ENCODE measurements at regions not wholly inside any gene's neighbourhood (a gene's known extent, or its start where the extent isn't known, plus 50 kb on each side); places are given as distances from the start of the nearest gene placed in this dataset.

- no peak for DNase-seq
- Histone ChIP-seq H3K36me3 (ENCODE audit: low read depth) (no peaks in the 10 kb centered on the region), H3K4me1 (ENCODE audit: low read depth) (no peaks in the 10 kb centered on the region), H3K4me3 (no peak overlapping the region), H3K9me3 (peaks cover 7% of the 10 kb centered on the region)
- TF ChIP-seq CTCF (IDR thresholded peaks at IDR 0.05): no peak
- intact Hi-C loops (cut with DNase I, micrococcal nuclease): no loop called here
- no peak for ATAC-seq
Measured at GRCh38 chr3:15851735-15852134, 54.0 kb upstream of the ANKRD28 start.

DNA sequence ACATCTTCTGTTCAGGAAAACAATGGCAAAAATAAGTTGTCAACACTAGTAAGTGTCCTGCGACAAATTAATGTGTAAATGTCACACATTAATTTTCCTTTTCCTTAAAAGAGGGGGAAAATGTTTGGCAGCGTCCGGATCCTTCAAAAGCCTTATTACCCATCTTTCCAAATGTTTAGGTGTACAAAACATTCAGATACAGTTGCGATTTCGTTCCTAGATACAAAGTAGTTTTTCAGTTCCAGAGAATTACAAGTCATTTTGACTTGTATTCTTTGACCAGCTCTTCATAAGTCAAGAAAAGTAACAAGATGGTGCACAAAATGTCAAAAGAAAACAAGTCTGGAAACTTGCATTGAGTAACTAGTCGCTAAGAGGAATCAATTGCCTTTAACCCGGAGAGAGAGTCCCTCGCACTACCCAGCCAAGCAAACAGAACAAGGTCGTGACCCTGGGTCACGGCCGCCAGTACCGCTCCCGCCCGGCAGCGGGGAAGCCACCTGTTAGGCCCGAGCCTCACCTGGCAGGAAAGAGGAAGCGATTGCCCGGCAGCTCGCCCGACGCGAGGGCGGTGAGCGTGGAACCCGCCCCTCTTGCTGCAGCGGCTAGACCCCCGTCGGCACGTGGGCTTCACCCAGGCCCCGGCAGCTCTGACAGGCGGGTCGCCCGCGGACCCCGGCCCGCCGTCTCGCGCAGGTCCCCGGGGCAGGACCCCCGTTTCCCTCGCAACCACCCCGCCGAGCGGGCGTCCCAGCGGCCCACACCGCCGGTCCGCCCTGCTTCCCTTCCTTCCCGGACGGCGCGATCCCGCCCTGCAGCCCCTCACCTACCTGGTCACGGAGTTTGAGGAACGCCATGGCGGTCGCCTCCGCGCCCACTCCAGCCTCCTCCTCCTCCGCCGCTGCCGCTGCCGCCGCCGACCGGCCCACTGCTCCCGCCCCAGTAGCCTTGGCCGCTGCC lies 61.0 kb upstream of the ANKRD28 start:
- peak; percentile 82 for ATAC-seq
- H3K36me3 ChIP-seq (ENCODE audit: low read depth): no peaks in the 10 kb centered on the region
- no peaks in the 10 kb centered on the region for H3K4me1 ChIP-seq (ENCODE audit: low read depth)
- peak overlapping the region; percentile 97 for H3K4me3 ChIP-seq
- no peaks in the 10 kb centered on the region for H3K9me3 ChIP-seq
- no peak for TF ChIP-seq CTCF (IDR thresholded peaks at IDR 0.05)
- intact Hi-C loops (cut with DNase I, micrococcal nuclease): no loop called here
- DNase-seq: peak; percentile 74 to 89 (median 86)

GRCh38 chr3:15859507-15860013 lies 61.8 kb upstream of the ANKRD28 start:
- no peaks in the 10 kb centered on the region for H3K4me1 ChIP-seq (ENCODE audit: low read depth)
- peak; percentile 91 for ATAC-seq
- no peak for TF ChIP-seq CTCF (IDR thresholded peaks at IDR 0.05)
- H3K4me3 ChIP-seq: peak overlapping the region; percentile 97
- peak; percentile 88 to 89 (median 88) for DNase-seq
- no peaks in the 10 kb centered on the region for H3K9me3 ChIP-seq
- no peaks in the 10 kb centered on the region for H3K36me3 ChIP-seq (ENCODE audit: low read depth)
- intact Hi-C loops (cut with DNase I, micrococcal nuclease): no loop called here

DNA sequence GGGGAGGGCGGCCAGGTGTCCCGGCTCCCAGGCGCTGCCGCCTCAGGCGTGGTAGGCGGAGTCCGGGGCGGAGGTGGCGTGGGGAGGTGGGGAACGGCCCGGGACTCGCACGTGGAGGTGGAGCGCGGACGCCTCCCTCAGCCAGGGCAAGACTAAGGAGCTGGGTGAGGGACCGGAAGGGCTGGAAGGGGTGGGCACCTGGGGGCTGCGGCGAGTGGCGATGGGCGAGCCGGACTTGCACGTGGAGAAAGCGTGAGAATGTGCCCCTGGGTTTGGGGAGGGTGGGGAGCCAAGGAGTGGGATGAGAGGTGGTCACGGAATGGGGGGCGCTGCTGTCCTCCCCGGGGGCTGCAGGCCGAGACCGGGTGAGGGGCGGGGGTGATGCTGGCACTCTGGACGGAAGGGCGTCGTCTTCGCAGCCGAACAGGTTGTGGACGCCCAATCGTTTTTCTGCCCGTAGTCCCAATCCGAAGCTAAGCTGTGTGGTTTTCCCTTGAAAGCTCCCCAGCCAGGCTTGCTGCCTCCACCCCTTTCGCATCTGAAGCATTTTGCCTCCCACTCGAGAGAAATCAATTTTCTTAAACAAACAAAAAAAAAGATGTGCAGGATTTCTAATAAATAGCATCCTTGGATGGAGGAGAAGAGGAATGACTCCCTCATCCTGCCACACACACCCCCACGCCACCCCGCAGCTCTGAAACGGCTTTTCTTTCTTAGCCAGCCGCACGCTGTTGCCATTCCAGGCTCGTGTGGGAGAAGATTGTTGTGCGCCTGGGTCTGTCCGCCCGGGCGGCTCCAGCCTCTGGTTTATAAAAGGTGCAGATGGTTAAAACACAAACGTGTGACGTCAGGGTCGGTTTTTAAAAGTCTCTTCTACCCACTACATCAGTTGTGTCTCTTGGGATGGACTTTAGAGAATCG lies 62.5 kb upstream of the ANKRD28 start:
- TF ChIP-seq CTCF (IDR thresholded peaks at IDR 0.05): no peak
- H3K36me3 ChIP-seq (ENCODE audit: low read depth): no peaks in the 10 kb centered on the region
- peak overlapping the region; percentile 97 for H3K4me3 ChIP-seq
- H3K4me1 ChIP-seq (ENCODE audit: low read depth): no peaks in the 10 kb centered on the region
- intact Hi-C loops (cut with DNase I, micrococcal nuclease): no loop called here
- ATAC-seq: peak; percentile 81
- H3K9me3 ChIP-seq: no peaks in the 10 kb centered on the region
- peak; percentile 41 to 85 (median 56) for DNase-seq

- TF ChIP-seq CTCF (IDR thresholded peaks at IDR 0.05): no peak
- Histone ChIP-seq H3K4me3 (no peak overlapping the region), H3K36me3 (ENCODE audit: low read depth) (no peaks in the 10 kb centered on the region), H3K9me3 (no peaks in the 10 kb centered on the region), H3K4me1 (ENCODE audit: low read depth) (no peaks in the 10 kb centered on the region)
- intact Hi-C loops (cut with DNase I, micrococcal nuclease): no loop called here
- DNase-seq (no peak), ATAC-seq (no peak)
Measured at GRCh38 chr3:15861163-15861562, 63.4 kb upstream of the ANKRD28 start.
